GM23248 (cell line): ENCODE measurements at regions not wholly inside any gene's neighbourhood (a gene's known extent, or its start where the extent isn't known, plus 50 kb on each side); places are given as distances from the start of the nearest gene placed in this dataset.

Experiments used
- DNase-seq: peaks from one replicate; pipeline ENCODE4 v3.0.0-alpha.2; 2015
- H2AFZ ChIP-seq: fragments of 200-600 bp; sonication (generic); 2 replicates; pipeline ENCODE4 v1.6.1; 2016; ENCODE audit warnings: antibody characterized with exemption
- H3F3A ChIP-seq: fragments of 200-600 bp; sonication (generic); 2 replicates; pipeline ENCODE4 v1.6.1; 2016; ENCODE audit warnings: mild to moderate bottlenecking, antibody characterized with exemption, mixed run types; ENCODE audit not compliant: insufficient read depth
- H3K27ac ChIP-seq: fragments of 200-600 bp; sonication (generic); 2 replicates; pipeline ENCODE4 v1.5.1; 2016; ENCODE audit warnings: mild to moderate bottlenecking
- H3K27me3 ChIP-seq: fragments of 200-600 bp; sonication (generic); replicated peaks from 2 replicates; pipeline ENCODE4 v1.6.1; 2016; ENCODE audit warnings: mild to moderate bottlenecking; ENCODE audit not compliant: insufficient read depth
- H3K36me3 ChIP-seq: fragments of 200-600 bp; sonication (generic); 2 replicates; pipeline ENCODE4 v1.6.1; 2016; ENCODE audit warnings: low read depth, mild to moderate bottlenecking
- H3K4me1 ChIP-seq: fragments of 200-600 bp; sonication (generic); 2 replicates; pipeline ENCODE4 v1.6.1; 2016; ENCODE audit warnings: mild to moderate bottlenecking; ENCODE audit not compliant: insufficient read depth
- H3K4me2 ChIP-seq: fragments of 200-600 bp; sonication (generic); one replicate; pipeline ENCODE4 v1.6.1; 2016; ENCODE audit warnings: mild to moderate bottlenecking; ENCODE audit not compliant: unreplicated experiment
- H3K4me3 ChIP-seq: fragments of 200-600 bp; sonication (generic); 2 replicates; pipeline ENCODE4 v1.5.1; 2016; ENCODE audit warnings: mild to moderate bottlenecking
- H3K79me2 ChIP-seq: fragments of 200-600 bp; sonication (generic); 2 replicates; pipeline ENCODE4 v1.6.1; 2016; ENCODE audit warnings: mild to moderate bottlenecking; ENCODE audit not compliant: insufficient read depth
- H3K9ac ChIP-seq: fragments of 200-600 bp; sonication (generic); 2 replicates; pipeline ENCODE4 v1.6.1; 2016; ENCODE audit warnings: mild to moderate bottlenecking
- H3K9me2 ChIP-seq: fragments of 200-600 bp; sonication (generic); 2 replicates; pipeline ENCODE4 v1.6.1; 2016; ENCODE audit warnings: mixed run types, mild to moderate bottlenecking, moderate library complexity; ENCODE audit not compliant: insufficient read depth
- H3K9me3 ChIP-seq: fragments of 200-600 bp; sonication (generic); one replicate; pipeline ENCODE4 v1.6.1; 2017; ENCODE audit warnings: low read depth
- H4K20me1 ChIP-seq: fragments of 200-600 bp; sonication (generic); 2 replicates; pipeline ENCODE4 v1.6.0; 2016; ENCODE audit not compliant: insufficient read depth
- EZH2 ChIP-seq: fragments of 200-600 bp; sonication (generic); IDR thresholded peaks from 2 replicates; pipeline ENCODE4 v1.6.1; 2018; ENCODE audit warnings: antibody characterized with exemption, mild to moderate bottlenecking; ENCODE audit not compliant: insufficient read depth, poor library complexity, severe bottlenecking
- EZH2phosphoT487 ChIP-seq: fragments of 200-600 bp; sonication (generic); IDR thresholded peaks from 2 replicates; pipeline ENCODE4 v1.6.1; 2018; ENCODE audit warnings: antibody characterized with exemption, moderate library complexity, mild to moderate bottlenecking, low read depth; ENCODE audit not compliant: insufficient read depth
- WGBS, 2 experiments: methylation state at CpG; one replicate each; pipeline ENCODE4 v1.1.6; 2015 to 2017; ENCODE audit warnings: low lambda C conversion rate in 2 of 2, low coverage in 1 of 2; ENCODE audit errors: missing lambda C conversion rate in 2 of 2; 5-methylcytosine and 5-hydroxymethylcytosine counted together
- in situ Hi-C: fragments of 300-500 bp; cut with MboI; formaldehyde crosslinking; loops from 2 replicates; pipeline ENCODE4 v1.15.0; 2020

DNA sequence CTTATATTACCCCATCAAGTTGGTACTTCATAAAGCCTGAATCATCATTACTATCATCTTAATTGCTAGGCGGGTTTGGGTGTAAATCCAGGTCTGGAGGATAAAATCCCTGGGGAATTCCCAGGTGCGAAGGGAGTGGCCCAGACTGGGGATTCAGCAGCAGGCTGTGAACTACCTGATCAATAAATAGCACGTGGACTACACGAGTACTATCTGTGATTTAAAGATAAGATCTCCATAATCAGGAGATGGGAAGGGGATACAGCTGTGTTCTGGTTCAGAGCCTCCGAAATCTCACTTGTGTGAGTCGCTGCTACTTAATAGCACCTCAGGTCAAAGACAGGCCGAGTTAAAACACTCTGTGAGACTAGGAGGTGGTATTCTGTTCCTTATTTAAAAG lies 512.6 kb upstream of the ZFHX3 start:
- TF ChIP-seq EZH2phosphoT487 (no peak), EZH2 (no peak)
- in situ Hi-C loops, result no loop called here
- no peaks in the 10 kb centered on the region for H3K27me3 ChIP-seq
- no peak overlapping the region for H3K4me2 ChIP-seq
- no peak overlapping the region for H3K27ac ChIP-seq
- H3K4me3 ChIP-seq, result no peak overlapping the region
- no peak overlapping the region for H3K9ac ChIP-seq
- H3K36me3 ChIP-seq, result no peaks in the 10 kb centered on the region
- H2AFZ ChIP-seq, result no peak overlapping the region
- H3K9me2 ChIP-seq, result no peaks in the 10 kb centered on the region
- DNase-seq, result no peak
- WGBS, 2 experiments, result 40 to 43% methylated on average over 7 of the region's 7 CpGs
- no peaks in the 10 kb centered on the region for H3F3A ChIP-seq
- no peaks in the 10 kb centered on the region for H3K79me2 ChIP-seq
- H4K20me1 ChIP-seq, result no peaks in the 10 kb centered on the region
- H3K9me3 ChIP-seq, result no peaks in the 10 kb centered on the region
- no peaks in the 10 kb centered on the region for H3K4me1 ChIP-seq

DNA sequence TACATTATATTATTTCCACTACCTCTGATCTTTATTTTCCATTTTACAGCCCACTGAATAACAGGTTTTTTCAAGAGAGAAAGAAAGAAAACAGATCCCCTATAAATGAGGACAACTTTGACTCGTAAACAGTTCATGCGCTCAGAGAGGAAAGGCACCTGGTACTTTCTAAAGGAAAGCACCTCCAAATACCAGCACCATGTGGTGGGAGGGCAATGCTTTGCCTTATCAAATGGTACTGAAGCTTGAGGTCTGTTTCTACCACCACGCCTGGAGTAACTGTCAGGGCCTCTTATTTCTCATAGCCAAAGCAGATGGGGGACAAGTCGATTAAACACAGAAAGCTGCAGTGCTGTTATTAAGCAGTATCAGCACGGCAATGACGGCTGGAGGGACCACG lies 510.3 kb upstream of the ZFHX3 start:
- TF ChIP-seq EZH2, result no peak
- TF ChIP-seq EZH2phosphoT487, result no peak
- Histone ChIP-seq H3K4me2 (no peak overlapping the region), H3K4me3 (no peak overlapping the region), H3K27ac (no peak overlapping the region), H3K9ac (no peak overlapping the region), H3K79me2 (no peaks in the 10 kb centered on the region), H3K9me3 (no peaks in the 10 kb centered on the region), H4K20me1 (no peaks in the 10 kb centered on the region), H2AFZ (no peak overlapping the region), H3K4me1 (no peaks in the 10 kb centered on the region), H3K36me3 (no peaks in the 10 kb centered on the region), H3F3A (no peaks in the 10 kb centered on the region), H3K9me2 (no peaks in the 10 kb centered on the region), H3K27me3 (no peaks in the 10 kb centered on the region)
- whole genome bisulfite sequencing, 2 experiments, result 25 to 31% methylated on average over 7 of the region's 7 CpGs
- in situ Hi-C loops, result no loop called here
- no peak for DNase-seq

DNA sequence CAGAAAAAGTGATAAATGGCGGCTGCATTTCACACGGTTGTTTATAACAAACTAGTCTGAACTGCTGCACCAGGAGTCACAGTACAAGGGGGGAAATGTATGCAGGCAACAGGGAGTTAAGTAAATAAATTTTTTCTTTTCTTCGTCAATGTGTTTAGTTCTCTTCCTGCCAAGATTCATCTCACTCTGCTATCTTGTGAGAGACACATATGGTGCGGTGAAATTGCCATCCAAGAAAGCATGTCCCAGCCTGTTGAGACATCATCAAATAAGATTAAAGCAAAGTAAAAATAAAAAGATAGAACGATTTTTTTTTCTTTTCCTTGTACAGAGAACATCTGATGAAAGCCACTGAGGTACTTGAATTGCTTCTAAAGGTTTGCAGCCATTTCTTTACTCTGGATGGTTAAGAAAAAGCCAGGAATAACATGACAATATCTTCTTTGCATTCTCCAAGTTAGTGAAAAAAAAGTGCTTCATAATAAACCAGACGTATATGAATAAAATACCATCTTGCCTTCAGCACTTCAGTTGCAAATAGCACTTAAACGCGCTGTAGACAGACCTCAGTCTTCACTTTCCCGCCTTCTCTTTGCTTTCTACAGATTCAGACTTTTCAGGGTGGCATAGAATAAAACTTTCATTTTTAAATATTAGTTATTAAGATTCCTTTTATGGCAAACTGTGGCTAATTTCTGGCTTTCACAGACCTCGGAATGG lies 506.2 kb upstream of the ZFHX3 start:
- Histone ChIP-seq H3K9me3 (no peaks in the 10 kb centered on the region), H3K27me3 (peaks cover 23% of the 10 kb centered on the region), H3F3A (no peaks in the 10 kb centered on the region), H4K20me1 (no peaks in the 10 kb centered on the region), H2AFZ (no peak overlapping the region), H3K9me2 (no peaks in the 10 kb centered on the region), H3K36me3 (no peaks in the 10 kb centered on the region), H3K79me2 (no peaks in the 10 kb centered on the region), H3K4me1 (no peaks in the 10 kb centered on the region), H3K27ac (no peak overlapping the region), H3K4me2 (no peak overlapping the region), H3K4me3 (no peak overlapping the region), H3K9ac (no peak overlapping the region)
- in situ Hi-C loops, result no loop called here
- TF ChIP-seq EZH2, result no peak
- TF ChIP-seq EZH2phosphoT487, result no peak
- no peak for DNase-seq
- 5 to 7% methylated on average over 10 of the region's 10 CpGs for WGBS, 2 experiments

DNA sequence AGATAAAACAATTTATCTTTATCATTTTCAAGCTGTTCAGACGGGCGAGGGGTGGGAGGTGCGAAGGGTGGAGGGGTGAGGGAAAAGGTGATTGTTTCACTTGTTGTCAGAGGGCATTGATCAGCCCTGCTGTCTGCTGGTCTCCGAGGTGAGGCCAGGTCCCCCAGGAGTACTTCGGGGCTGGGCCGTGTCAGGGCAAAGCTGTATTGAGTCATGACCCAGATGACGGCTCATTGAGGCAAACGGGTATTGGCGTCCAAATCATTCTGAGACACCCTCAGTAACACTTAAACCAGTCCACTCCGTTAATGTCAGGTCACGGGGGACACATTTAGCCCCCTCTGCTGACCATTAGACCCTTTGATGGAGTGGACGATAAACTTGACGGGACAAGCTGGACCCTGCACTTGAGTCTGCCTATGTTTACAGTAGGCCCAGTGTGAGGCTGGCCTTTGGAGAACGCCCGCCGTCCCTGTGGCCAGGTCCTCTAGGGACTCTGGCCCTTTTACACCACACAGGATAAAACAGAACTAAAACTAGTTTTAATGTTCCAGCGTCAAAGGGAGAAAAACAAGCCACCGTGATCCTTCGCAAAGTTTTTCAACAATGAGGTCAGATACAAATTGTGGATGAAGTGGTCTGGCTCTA lies 502.2 kb upstream of the ZFHX3 start:
- H3K9me2 ChIP-seq, result no peaks in the 10 kb centered on the region
- no peak overlapping the region for H3K9ac ChIP-seq
- peaks cover 62% of the 10 kb centered on the region for H3K27me3 ChIP-seq
- no peaks in the 10 kb centered on the region for H3F3A ChIP-seq
- 53% methylated on average over 18 to 19 of the region's 19 CpGs for WGBS, 2 experiments
- H4K20me1 ChIP-seq, result no peaks in the 10 kb centered on the region
- no peak overlapping the region for H2AFZ ChIP-seq
- H3K4me3 ChIP-seq, result no peak overlapping the region
- H3K9me3 ChIP-seq, result no peaks in the 10 kb centered on the region
- H3K36me3 ChIP-seq, result no peaks in the 10 kb centered on the region
- H3K4me2 ChIP-seq, result no peak overlapping the region
- DNase-seq, result no peak
- no peaks in the 10 kb centered on the region for H3K79me2 ChIP-seq
- no peaks in the 10 kb centered on the region for H3K4me1 ChIP-seq
- no peak overlapping the region for H3K27ac ChIP-seq
- no peak for TF ChIP-seq EZH2phosphoT487
- in situ Hi-C loops, result no loop called here
